Kidney (tissue), 13 donors: ENCODE measurements at regions not wholly inside any gene's neighbourhood (a gene's known extent, or its start where the extent isn't known, plus 50 kb on each side); places are given as distances from the start of the nearest gene placed in this dataset.

Source experiments
- DNase-seq, 5 donors: peaks; one replicate each; pipeline ENCODE4 v3.0.0-alpha.2; 2013 to 2020
- FAIRE-seq: peaks from 2 replicates; lab custom pipeline; 2012; peaks lifted over from hg19 to GRCh38; lab: Jason Lieb, UNC
- H3K27ac ChIP-seq, 2 donors: one replicate each; pipeline ENCODE4 v1.7.0; 2013; ENCODE audit warnings: low read depth in 2 of 2, low read length in 2 of 2, inconsistent platforms in 1 of 2
- H3K27me3 ChIP-seq: one replicate; pipeline ENCODE4 v1.7.1; 2013; ENCODE audit warnings: low read length, inconsistent platforms; ENCODE audit not compliant: control insufficient read depth, insufficient read depth
- H3K36me3 ChIP-seq, 3 donors: one replicate each; pipeline versions ENCODE4 v1.7.0 to v1.7.1; 2013; ENCODE audit warnings: low read length in 3 of 3, control low read depth in 1 of 3, inconsistent platforms in 1 of 3; ENCODE audit not compliant: insufficient read depth in 3 of 3, control insufficient read depth in 2 of 3
- H3K4me1 ChIP-seq, 3 donors: one replicate each; pipeline versions ENCODE4 v1.7.0 to v1.7.1; 2013; ENCODE audit warnings: low read length in 3 of 3, inconsistent platforms in 1 of 3, low read depth in 1 of 3; ENCODE audit not compliant: control insufficient read depth in 2 of 3, insufficient read depth in 2 of 3
- H3K4me3 ChIP-seq, 3 donors: one replicate each; pipeline versions ENCODE4 v1.7.0 to v1.8.1; 2013; ENCODE audit warnings: low read length in 3 of 3, control low read depth in 1 of 3, inconsistent platforms in 1 of 3
- H3K9ac ChIP-seq, 3 donors: one replicate each; pipeline versions ENCODE4 v1.7.0 to v1.7.1; 2013; ENCODE audit warnings: low read length in 3 of 3, control low read depth in 1 of 3, inconsistent platforms in 1 of 3
- H3K9me3 ChIP-seq, 3 donors: one replicate each; pipeline versions ENCODE4 v1.7.0 to v1.7.1; 2013; ENCODE audit warnings: low read length in 3 of 3, control low read depth in 1 of 3, inconsistent platforms in 1 of 3; ENCODE audit not compliant: control insufficient read depth in 2 of 3, insufficient read depth in 1 of 3
- intact Hi-C: fragments of 100-400 bp; cut with DNase I; formaldehyde crosslinking; loops from one replicate; pipeline ENCODE4 v1.11.1; 2022
- TF ChIP-seq, protein P1 (sequence below): IDR thresholded peaks from 3 replicates; pipeline ENCODE4 v1.5.1; 2012; ENCODE audit warnings: mild to moderate bottlenecking, moderate library complexity, borderline replicate concordance; ENCODE audit not compliant: insufficient read depth; ENCODE audit errors: extremely low read depth
- donor health status: control.
- donor health status: control.
- donor health status: control.
- donor health status: control.
- donor health status: control.
- donor health status: DM: yes; HTN: yes; CAD: no.
- donor health status: Normal renal cell carcinoma (clear cell type).

DNA sequence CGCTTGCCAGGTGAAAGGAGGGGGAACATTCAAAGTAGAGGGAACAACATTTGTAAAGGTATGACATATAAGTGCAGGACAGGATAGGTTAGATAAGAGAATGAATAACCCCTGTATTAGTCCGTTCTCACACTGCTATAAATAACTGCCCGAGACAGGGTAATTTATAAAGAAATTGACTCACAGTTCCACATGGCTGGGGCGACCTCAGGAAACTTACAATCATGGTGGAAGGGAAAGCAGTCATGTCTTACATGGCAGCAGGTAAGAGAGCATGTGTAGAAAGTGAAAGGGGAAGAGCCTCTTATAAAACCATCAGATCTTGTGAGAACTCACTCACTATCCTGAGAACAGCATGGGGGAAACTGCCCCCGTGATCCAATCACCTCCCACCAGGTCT is 223.8 kb downstream of the SOX9 start:
- H3K36me3 ChIP-seq, result no peaks in the 10 kb centered on the region
- H3K4me3 ChIP-seq, result no peak overlapping the region
- no peak for FAIRE-seq
- H3K27ac ChIP-seq, result no peak overlapping the region
- H3K27me3 ChIP-seq, result no peaks in the 10 kb centered on the region
- no peak overlapping the region for H3K9ac ChIP-seq
- TF ChIP-seq, protein P1, sequence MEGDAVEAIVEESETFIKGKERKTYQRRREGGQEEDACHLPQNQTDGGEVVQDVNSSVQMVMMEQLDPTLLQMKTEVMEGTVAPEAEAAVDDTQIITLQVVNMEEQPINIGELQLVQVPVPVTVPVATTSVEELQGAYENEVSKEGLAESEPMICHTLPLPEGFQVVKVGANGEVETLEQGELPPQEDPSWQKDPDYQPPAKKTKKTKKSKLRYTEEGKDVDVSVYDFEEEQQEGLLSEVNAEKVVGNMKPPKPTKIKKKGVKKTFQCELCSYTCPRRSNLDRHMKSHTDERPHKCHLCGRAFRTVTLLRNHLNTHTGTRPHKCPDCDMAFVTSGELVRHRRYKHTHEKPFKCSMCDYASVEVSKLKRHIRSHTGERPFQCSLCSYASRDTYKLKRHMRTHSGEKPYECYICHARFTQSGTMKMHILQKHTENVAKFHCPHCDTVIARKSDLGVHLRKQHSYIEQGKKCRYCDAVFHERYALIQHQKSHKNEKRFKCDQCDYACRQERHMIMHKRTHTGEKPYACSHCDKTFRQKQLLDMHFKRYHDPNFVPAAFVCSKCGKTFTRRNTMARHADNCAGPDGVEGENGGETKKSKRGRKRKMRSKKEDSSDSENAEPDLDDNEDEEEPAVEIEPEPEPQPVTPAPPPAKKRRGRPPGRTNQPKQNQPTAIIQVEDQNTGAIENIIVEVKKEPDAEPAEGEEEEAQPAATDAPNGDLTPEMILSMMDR, result no peak
- intact Hi-C loops, result no loop called here
- no peak for DNase-seq
- no peaks in the 10 kb centered on the region for H3K9me3 ChIP-seq
- H3K4me1 ChIP-seq, result peaks cover under 1% of the 10 kb centered on the region in 3 donors

DNA sequence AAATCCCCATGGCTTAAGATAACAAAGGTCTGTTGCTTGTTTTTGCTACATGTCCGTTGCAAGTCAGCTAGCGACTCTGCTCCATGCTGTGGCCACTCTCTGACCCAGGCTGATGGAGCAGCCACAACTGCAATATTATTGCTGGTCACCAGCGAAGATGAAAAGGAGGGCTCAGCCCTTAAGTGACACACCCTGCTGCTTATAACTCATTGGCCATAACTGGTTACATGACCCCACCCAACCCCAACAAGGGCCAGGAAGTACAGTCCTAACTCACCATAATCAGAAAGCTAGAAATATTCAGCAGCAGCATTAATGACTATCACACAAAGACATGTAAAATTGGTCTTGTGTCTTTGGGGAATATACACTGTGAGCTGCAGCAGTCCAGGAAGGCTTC is 224.3 kb downstream of the SOX9 start:
- no peak overlapping the region for H3K9ac ChIP-seq
- no peak overlapping the region for H3K4me3 ChIP-seq
- no peak overlapping the region for H3K27ac ChIP-seq
- FAIRE-seq, result no peak
- intact Hi-C loops, result no loop called here
- no peak for DNase-seq
- no peaks in the 10 kb centered on the region for H3K9me3 ChIP-seq
- H3K36me3 ChIP-seq, result no peaks in the 10 kb centered on the region
- TF ChIP-seq, protein P1, result no peak
- H3K27me3 ChIP-seq, result no peaks in the 10 kb centered on the region
- no peaks in the 10 kb centered on the region for H3K4me1 ChIP-seq

DNA sequence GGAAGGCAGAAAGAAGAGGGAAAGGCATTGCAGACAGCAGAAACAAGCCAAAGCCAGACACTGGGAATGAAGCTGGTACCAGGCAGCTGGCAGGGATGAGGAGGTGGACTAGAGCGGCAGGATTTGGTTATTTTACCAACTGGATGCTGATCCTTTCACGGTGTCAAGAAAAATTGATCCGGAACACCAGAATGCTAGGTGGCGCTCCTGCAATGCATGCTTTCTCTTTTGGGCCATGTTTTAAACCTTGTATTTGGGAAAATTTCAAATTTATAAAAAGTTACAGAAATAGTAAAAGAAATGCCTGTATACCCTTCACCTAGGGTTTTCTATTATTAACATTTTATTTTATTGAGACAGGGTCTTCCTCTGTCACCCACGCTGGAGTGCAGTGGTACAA is 224.7 kb downstream of the SOX9 start:
- FAIRE-seq (no peak), DNase-seq (no peak)
- H3K36me3 ChIP-seq, result no peaks in the 10 kb centered on the region
- TF ChIP-seq, protein P1, result no peak
- no peaks in the 10 kb centered on the region for H3K9me3 ChIP-seq
- intact Hi-C loops, result no loop called here
- H3K4me1 ChIP-seq, result no peaks in the 10 kb centered on the region
- no peaks in the 10 kb centered on the region for H3K27me3 ChIP-seq
- no peak overlapping the region for H3K9ac ChIP-seq
- H3K27ac ChIP-seq, result no peak overlapping the region
- H3K4me3 ChIP-seq, result no peak overlapping the region

DNA sequence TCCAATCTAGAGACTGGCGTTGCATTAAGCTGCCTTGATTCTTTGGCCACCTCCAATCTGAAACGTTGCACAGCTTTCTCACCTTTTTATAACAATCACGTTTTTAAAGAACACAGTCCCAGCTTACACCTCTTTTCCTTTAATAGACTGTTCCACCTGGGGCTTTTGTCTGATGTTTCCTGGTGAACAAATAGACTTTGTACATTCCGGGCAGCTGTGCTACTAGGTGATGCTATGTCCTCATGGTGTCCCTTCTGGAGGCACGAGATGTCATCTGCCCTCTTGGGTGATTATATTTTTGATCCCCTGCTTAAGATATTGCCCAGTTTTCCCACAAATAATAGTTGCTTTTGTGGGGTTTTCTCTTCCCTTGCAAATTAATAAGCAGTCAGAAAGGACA is 225.5 kb downstream of the SOX9 start:
- DNase-seq (no peak), FAIRE-seq (no peak)
- H3K27ac ChIP-seq, result no peak overlapping the region
- H3K4me1 ChIP-seq, result no peaks in the 10 kb centered on the region
- H3K9me3 ChIP-seq, result no peaks in the 10 kb centered on the region
- H3K9ac ChIP-seq, result no peak overlapping the region
- H3K27me3 ChIP-seq, result no peaks in the 10 kb centered on the region
- intact Hi-C loops, result no loop called here
- TF ChIP-seq, protein P1, result no peak
- no peaks in the 10 kb centered on the region for H3K36me3 ChIP-seq
- H3K4me3 ChIP-seq, result no peak overlapping the region
